SU-DHL-6 (cell line): ENCODE measurements at regions not wholly inside any gene's neighbourhood (a gene's known extent, or its start where the extent isn't known, plus 50 kb on each side); places are given as distances from the start of the nearest gene placed in this dataset.

Experiments
- H2AFZ ChIP-seq: fragments of 200-600 bp; sonication (generic); 2 replicates; pipeline ENCODE4 v1.6.1; 2014; ENCODE audit warnings: low read depth, mild to moderate bottlenecking, moderate library complexity, mixed read lengths, antibody characterized with exemption, low read length; ENCODE audit not compliant: severe bottlenecking
- H3F3A ChIP-seq: fragments of 200-600 bp; shearing (Covaris generic); 2 replicates; pipeline ENCODE4 v1.6.0; 2016; ENCODE audit warnings: antibody characterized with exemption, mild to moderate bottlenecking; ENCODE audit not compliant: insufficient read depth
- H3K27ac ChIP-seq: fragments of 200-600 bp; sonication (generic); 2 replicates; pipeline ENCODE4 v1.5.1; 2016; ENCODE audit warnings: low read depth, mild to moderate bottlenecking, low read length, moderate library complexity, mixed read lengths
- H3K27me3 ChIP-seq: fragments of 200-600 bp; sonication (generic), shearing (Covaris generic); 2 replicates; pipeline ENCODE4 v1.6.0; 2014; ENCODE audit warnings: mild to moderate bottlenecking, low read length
- H3K36me3 ChIP-seq: fragments of 200-600 bp; sonication (generic); 2 replicates; pipeline ENCODE4 v1.6.1; 2014; ENCODE audit warnings: mild to moderate bottlenecking, low read length, mixed read lengths
- H3K4me2 ChIP-seq: fragments of 300-600, 200-600 bp; shearing (Covaris generic), sonication (generic); 2 replicates; pipeline ENCODE4 v1.6.0; 2014; ENCODE audit warnings: low read length, low read depth, mild to moderate bottlenecking; ENCODE audit not compliant: poor library complexity, severe bottlenecking
- H3K4me3 ChIP-seq: fragments of 200-600 bp; sonication (generic); 2 replicates; pipeline ENCODE4 v1.5.1; 2014; ENCODE audit warnings: antibody characterized with exemption, low read length, mild to moderate bottlenecking, mixed read lengths; ENCODE audit not compliant: insufficient read depth, poor library complexity, severe bottlenecking
- H3K79me2 ChIP-seq: fragments of 200-600 bp; sonication (generic); 2 replicates; pipeline ENCODE4 v1.6.1; 2014; ENCODE audit warnings: mild to moderate bottlenecking, low read length, moderate library complexity; ENCODE audit not compliant: insufficient read depth
- H3K9ac ChIP-seq: fragments of 200-600 bp; sonication (generic); 2 replicates; pipeline ENCODE4 v1.7.0; 2014; ENCODE audit warnings: mild to moderate bottlenecking, low read length
- H3K9me2 ChIP-seq: fragments of 200-600 bp; sonication (generic); replicated peaks from 2 replicates; pipeline ENCODE4 v1.6.1; 2014; ENCODE audit warnings: low read length; ENCODE audit not compliant: insufficient read depth
- H3K9me3 ChIP-seq: fragments of 200-600 bp; sonication (generic); 2 replicates; pipeline ENCODE4 v1.6.1; 2014; ENCODE audit warnings: low read length, mixed read lengths; ENCODE audit not compliant: insufficient read depth
- H4K20me1 ChIP-seq: fragments of 200-600 bp; sonication (generic); 2 replicates; pipeline ENCODE4 v1.6.1; 2014; ENCODE audit warnings: low read depth, mild to moderate bottlenecking, antibody characterized with exemption, low read length, moderate library complexity, mixed read lengths
- EZH2phosphoT487 ChIP-seq: fragments of 200-600 bp; sonication (generic), shearing (Covaris generic); conservative IDR thresholded peaks from 2 replicates; pipeline ENCODE4 v1.6.1; 2018; ENCODE audit warnings: mild to moderate bottlenecking, antibody characterized with exemption, low read length, moderate library complexity, mixed read lengths
- TF ChIP-seq, protein P1 (sequence below): fragments of 200-600 bp; sonication (generic); IDR thresholded peaks from one replicate; pipeline ENCODE4 v1.5.1; 2017; ENCODE audit warnings: antibody characterized with exemption, mild to moderate bottlenecking, low read length, moderate library complexity; ENCODE audit not compliant: insufficient read depth, poor library complexity, severe bottlenecking

DNA sequence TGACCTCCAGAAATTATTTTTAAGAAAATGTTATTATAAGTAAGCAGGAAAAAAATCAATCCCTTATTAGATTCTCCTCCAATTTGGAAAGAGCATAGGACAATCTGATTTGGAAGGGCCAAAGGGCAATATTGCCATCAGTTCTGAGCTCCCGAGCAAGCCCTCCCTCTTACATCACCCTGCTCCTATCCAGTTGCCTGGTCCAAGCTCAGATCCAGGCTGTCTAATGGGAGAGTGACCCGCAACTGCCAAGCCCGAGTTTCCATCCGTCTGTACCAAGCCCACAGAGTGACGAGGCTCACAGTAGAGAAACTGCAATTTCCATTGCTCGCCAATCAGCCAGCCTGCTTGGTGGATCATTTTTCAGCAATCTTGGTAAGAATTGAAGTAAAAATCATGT lies 187.7 kb downstream of the MEX3B start:
- Histone ChIP-seq H3F3A (no peaks in the 10 kb centered on the region), H3K36me3 (no peaks in the 10 kb centered on the region), H2AFZ (no peak overlapping the region), H4K20me1 (no peaks in the 10 kb centered on the region), H3K27me3 (no peaks in the 10 kb centered on the region), H3K27ac (no peak overlapping the region), H3K9me2 (no peaks in the 10 kb centered on the region), H3K4me2 (no peak overlapping the region), H3K79me2 (no peaks in the 10 kb centered on the region), H3K9me3 (no peaks in the 10 kb centered on the region), H3K4me3 (no peak overlapping the region), H3K9ac (no peak overlapping the region)
- no peak for TF ChIP-seq EZH2phosphoT487
- TF ChIP-seq, protein P1, sequence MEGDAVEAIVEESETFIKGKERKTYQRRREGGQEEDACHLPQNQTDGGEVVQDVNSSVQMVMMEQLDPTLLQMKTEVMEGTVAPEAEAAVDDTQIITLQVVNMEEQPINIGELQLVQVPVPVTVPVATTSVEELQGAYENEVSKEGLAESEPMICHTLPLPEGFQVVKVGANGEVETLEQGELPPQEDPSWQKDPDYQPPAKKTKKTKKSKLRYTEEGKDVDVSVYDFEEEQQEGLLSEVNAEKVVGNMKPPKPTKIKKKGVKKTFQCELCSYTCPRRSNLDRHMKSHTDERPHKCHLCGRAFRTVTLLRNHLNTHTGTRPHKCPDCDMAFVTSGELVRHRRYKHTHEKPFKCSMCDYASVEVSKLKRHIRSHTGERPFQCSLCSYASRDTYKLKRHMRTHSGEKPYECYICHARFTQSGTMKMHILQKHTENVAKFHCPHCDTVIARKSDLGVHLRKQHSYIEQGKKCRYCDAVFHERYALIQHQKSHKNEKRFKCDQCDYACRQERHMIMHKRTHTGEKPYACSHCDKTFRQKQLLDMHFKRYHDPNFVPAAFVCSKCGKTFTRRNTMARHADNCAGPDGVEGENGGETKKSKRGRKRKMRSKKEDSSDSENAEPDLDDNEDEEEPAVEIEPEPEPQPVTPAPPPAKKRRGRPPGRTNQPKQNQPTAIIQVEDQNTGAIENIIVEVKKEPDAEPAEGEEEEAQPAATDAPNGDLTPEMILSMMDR = no peak

DNA sequence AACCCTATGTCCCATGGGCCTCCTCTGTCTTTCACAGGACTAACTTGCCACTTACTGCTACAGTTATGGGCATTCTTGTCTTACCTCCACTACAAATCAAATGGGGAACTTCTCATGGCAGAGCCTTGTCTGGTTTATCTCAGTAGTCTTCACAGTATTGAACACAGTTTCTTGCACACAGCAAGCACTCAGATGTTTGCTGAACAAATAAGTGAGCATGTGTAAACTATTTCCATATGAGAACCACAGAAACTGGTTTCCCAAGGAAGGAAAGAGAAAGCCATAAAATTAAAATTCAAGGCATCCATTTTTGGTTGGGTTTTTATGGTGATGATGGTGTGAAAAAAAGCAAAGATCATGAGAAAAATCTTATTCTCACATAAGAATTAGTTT lies 189.2 kb downstream of the MEX3B start:
- Histone ChIP-seq H3K79me2 (no peaks in the 10 kb centered on the region), H3K9ac (no peak overlapping the region), H3K27me3 (no peaks in the 10 kb centered on the region), H3K27ac (no peak overlapping the region), H3F3A (no peaks in the 10 kb centered on the region), H3K9me3 (no peaks in the 10 kb centered on the region), H4K20me1 (no peaks in the 10 kb centered on the region), H3K4me2 (no peak overlapping the region), H2AFZ (no peak overlapping the region), H3K36me3 (no peaks in the 10 kb centered on the region), H3K9me2 (no peaks in the 10 kb centered on the region), H3K4me3 (no peak overlapping the region)
- TF ChIP-seq, protein P1 = no peak
- TF ChIP-seq EZH2phosphoT487 = no peak

DNA sequence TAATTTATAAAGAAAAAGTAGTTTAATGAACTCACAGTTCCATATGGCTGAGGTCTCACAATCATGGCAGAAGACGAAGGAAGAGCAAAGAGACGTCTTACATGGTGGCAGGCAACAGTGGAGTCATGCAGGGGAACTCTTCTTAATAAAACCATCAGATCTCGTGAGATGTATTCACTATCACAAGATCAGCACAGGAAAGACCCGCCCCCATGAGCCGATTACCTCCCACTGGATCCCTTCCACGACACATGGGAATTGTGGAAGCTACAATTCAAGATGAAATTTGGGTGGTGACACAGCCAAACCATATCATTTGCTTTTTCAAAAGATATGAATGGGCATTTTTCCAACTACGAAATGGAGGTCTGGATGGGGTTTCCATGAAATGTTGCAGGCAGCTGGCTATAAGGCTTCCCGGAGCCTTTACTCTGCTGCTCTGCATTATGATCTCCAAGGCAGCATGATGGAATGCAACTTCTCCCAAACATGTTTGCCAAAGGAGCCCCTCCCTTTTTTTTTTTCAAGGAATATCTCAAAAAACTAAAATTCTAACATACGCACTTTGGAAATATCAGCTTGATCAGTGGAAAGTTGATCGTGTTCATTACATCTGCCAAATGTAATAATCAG lies 189.7 kb downstream of the MEX3B start:
- Histone ChIP-seq H3K79me2 (no peaks in the 10 kb centered on the region), H3K4me3 (no peak overlapping the region), H3K4me2 (no peak overlapping the region), H3K27ac (no peak overlapping the region), H3K9ac (no peak overlapping the region), H3F3A (no peaks in the 10 kb centered on the region), H2AFZ (no peak overlapping the region), H3K9me3 (no peaks in the 10 kb centered on the region), H3K9me2 (no peaks in the 10 kb centered on the region), H4K20me1 (no peaks in the 10 kb centered on the region), H3K36me3 (no peaks in the 10 kb centered on the region), H3K27me3 (no peaks in the 10 kb centered on the region)
- TF ChIP-seq, protein P1 = no peak
- TF ChIP-seq EZH2phosphoT487 = no peak
